ENCODE measurements at regions not wholly inside any gene's neighbourhood (a gene's known extent, or its start where the extent isn't known, plus 50 kb on each side); places are given as distances from the start of the nearest gene placed in this dataset.

GRCh38 chr7:35498416-35498815 is 196.5 kb downstream of the HERPUD2 start:
- Histone ChIP-seq H3K27ac (ENCODE audit: low read depth, low read length) (no peak overlapping the region), H3K27me3 (ENCODE audit: control insufficient read depth, insufficient read depth, low read length) (no peaks in the 10 kb centered on the region), H3K9me3 (ENCODE audit: control insufficient read depth, insufficient read depth, low read depth, low read length) (no peaks in the 10 kb centered on the region), H3K9ac (ENCODE audit: low read length) (no peak overlapping the region), H3K36me3 (ENCODE audit: control insufficient read depth, insufficient read depth, low read length) (no peaks in the 10 kb centered on the region), H3K4me1 (ENCODE audit: control insufficient read depth, insufficient read depth, low read length) (no peaks in the 10 kb centered on the region), H3K4me3 (ENCODE audit: low read depth, low read length) (no peak overlapping the region)

GRCh38 chr7:35495844-35496243 is 199.1 kb downstream of the HERPUD2 start:
- H3K9ac ChIP-seq (ENCODE audit: low read length): no peak overlapping the region
- no peak overlapping the region for H3K4me3 ChIP-seq (ENCODE audit: low read depth, low read length)
- H3K4me1 ChIP-seq (ENCODE audit: control insufficient read depth, insufficient read depth, low read length): no peaks in the 10 kb centered on the region
- H3K27me3 ChIP-seq (ENCODE audit: control insufficient read depth, insufficient read depth, low read length): no peaks in the 10 kb centered on the region
- no peaks in the 10 kb centered on the region for H3K9me3 ChIP-seq (ENCODE audit: control insufficient read depth, insufficient read depth, low read depth, low read length)
- H3K36me3 ChIP-seq (ENCODE audit: control insufficient read depth, insufficient read depth, low read length): no peaks in the 10 kb centered on the region
- H3K27ac ChIP-seq (ENCODE audit: low read depth, low read length): no peak overlapping the region

GRCh38 chr7:35495377-35495776 is 199.6 kb downstream of the HERPUD2 start:
- H3K4me3 ChIP-seq (ENCODE audit: low read depth, low read length): no peak overlapping the region
- H3K9me3 ChIP-seq (ENCODE audit: control insufficient read depth, insufficient read depth, low read depth, low read length): no peaks in the 10 kb centered on the region
- no peaks in the 10 kb centered on the region for H3K4me1 ChIP-seq (ENCODE audit: control insufficient read depth, insufficient read depth, low read length)
- no peak overlapping the region for H3K27ac ChIP-seq (ENCODE audit: low read depth, low read length)
- H3K36me3 ChIP-seq (ENCODE audit: control insufficient read depth, insufficient read depth, low read length): no peaks in the 10 kb centered on the region
- H3K9ac ChIP-seq (ENCODE audit: low read length): no peak overlapping the region
- no peaks in the 10 kb centered on the region for H3K27me3 ChIP-seq (ENCODE audit: control insufficient read depth, insufficient read depth, low read length)

- Histone ChIP-seq H3K36me3 (ENCODE audit: control insufficient read depth, insufficient read depth, low read length) (no peaks in the 10 kb centered on the region), H3K27me3 (ENCODE audit: control insufficient read depth, insufficient read depth, low read length) (no peaks in the 10 kb centered on the region), H3K4me1 (ENCODE audit: control insufficient read depth, insufficient read depth, low read length) (no peaks in the 10 kb centered on the region), H3K4me3 (ENCODE audit: low read depth, low read length) (no peak overlapping the region), H3K9me3 (ENCODE audit: control insufficient read depth, insufficient read depth, low read depth, low read length) (no peaks in the 10 kb centered on the region), H3K27ac (ENCODE audit: low read depth, low read length) (no peak overlapping the region), H3K9ac (ENCODE audit: low read length) (no peak overlapping the region)
Observed at GRCh38 chr7:35494407-35494806, 200.5 kb downstream of the HERPUD2 start.

- no peak overlapping the region for H3K27ac ChIP-seq (ENCODE audit: low read depth, low read length)
- H3K4me1 ChIP-seq (ENCODE audit: control insufficient read depth, insufficient read depth, low read length): no peaks in the 10 kb centered on the region
- H3K9me3 ChIP-seq (ENCODE audit: control insufficient read depth, insufficient read depth, low read depth, low read length): no peaks in the 10 kb centered on the region
- no peaks in the 10 kb centered on the region for H3K27me3 ChIP-seq (ENCODE audit: control insufficient read depth, insufficient read depth, low read length)
- H3K36me3 ChIP-seq (ENCODE audit: control insufficient read depth, insufficient read depth, low read length): no peaks in the 10 kb centered on the region
- no peak overlapping the region for H3K9ac ChIP-seq (ENCODE audit: low read length)
- no peak overlapping the region for H3K4me3 ChIP-seq (ENCODE audit: low read depth, low read length)
Observed at GRCh38 chr7:35492451-35493175, 202.3 kb downstream of the HERPUD2 start.

- no peak overlapping the region for H3K4me3 ChIP-seq (ENCODE audit: low read depth, low read length)
- H3K9me3 ChIP-seq (ENCODE audit: control insufficient read depth, insufficient read depth, low read depth, low read length): no peaks in the 10 kb centered on the region
- H3K9ac ChIP-seq (ENCODE audit: low read length): no peak overlapping the region
- no peaks in the 10 kb centered on the region for H3K27me3 ChIP-seq (ENCODE audit: control insufficient read depth, insufficient read depth, low read length)
- H3K36me3 ChIP-seq (ENCODE audit: control insufficient read depth, insufficient read depth, low read length): no peaks in the 10 kb centered on the region
- no peaks in the 10 kb centered on the region for H3K4me1 ChIP-seq (ENCODE audit: control insufficient read depth, insufficient read depth, low read length)
- no peak overlapping the region for H3K27ac ChIP-seq (ENCODE audit: low read depth, low read length)
Observed at GRCh38 chr7:35491233-35491632, 203.7 kb downstream of the HERPUD2 start.

- no peak overlapping the region for H3K9ac ChIP-seq (ENCODE audit: low read length)
- no peaks in the 10 kb centered on the region for H3K4me1 ChIP-seq (ENCODE audit: control insufficient read depth, insufficient read depth, low read length)
- no peaks in the 10 kb centered on the region for H3K36me3 ChIP-seq (ENCODE audit: control insufficient read depth, insufficient read depth, low read length)
- H3K9me3 ChIP-seq (ENCODE audit: control insufficient read depth, insufficient read depth, low read depth, low read length): no peaks in the 10 kb centered on the region
- H3K4me3 ChIP-seq (ENCODE audit: low read depth, low read length): no peak overlapping the region
- no peak overlapping the region for H3K27ac ChIP-seq (ENCODE audit: low read depth, low read length)
- no peaks in the 10 kb centered on the region for H3K27me3 ChIP-seq (ENCODE audit: control insufficient read depth, insufficient read depth, low read length)
Observed at GRCh38 chr7:35487841-35488240, 207.1 kb downstream of the HERPUD2 start.

GRCh38 chr7:35487402-35487801 is 207.5 kb downstream of the HERPUD2 start:
- H3K4me1 ChIP-seq (ENCODE audit: control insufficient read depth, insufficient read depth, low read length): no peaks in the 10 kb centered on the region
- no peak overlapping the region for H3K9ac ChIP-seq (ENCODE audit: low read length)
- H3K9me3 ChIP-seq (ENCODE audit: control insufficient read depth, insufficient read depth, low read depth, low read length): no peaks in the 10 kb centered on the region
- H3K27me3 ChIP-seq (ENCODE audit: control insufficient read depth, insufficient read depth, low read length): no peaks in the 10 kb centered on the region
- H3K4me3 ChIP-seq (ENCODE audit: low read depth, low read length): no peak overlapping the region
- no peak overlapping the region for H3K27ac ChIP-seq (ENCODE audit: low read depth, low read length)
- H3K36me3 ChIP-seq (ENCODE audit: control insufficient read depth, insufficient read depth, low read length): no peaks in the 10 kb centered on the region

- Histone ChIP-seq H3K4me3 (ENCODE audit: low read depth, low read length) (no peak overlapping the region), H3K4me1 (ENCODE audit: control insufficient read depth, insufficient read depth, low read length) (no peaks in the 10 kb centered on the region), H3K9ac (ENCODE audit: low read length) (no peak overlapping the region), H3K27me3 (ENCODE audit: control insufficient read depth, insufficient read depth, low read length) (no peaks in the 10 kb centered on the region), H3K36me3 (ENCODE audit: control insufficient read depth, insufficient read depth, low read length) (no peaks in the 10 kb centered on the region), H3K27ac (ENCODE audit: low read depth, low read length) (no peak overlapping the region), H3K9me3 (ENCODE audit: control insufficient read depth, insufficient read depth, low read depth, low read length) (no peaks in the 10 kb centered on the region)
Observed at GRCh38 chr7:35485436-35485835, 209.5 kb downstream of the HERPUD2 start.

- H3K4me3 ChIP-seq (ENCODE audit: low read depth, low read length): no peak overlapping the region
- no peaks in the 10 kb centered on the region for H3K36me3 ChIP-seq (ENCODE audit: control insufficient read depth, insufficient read depth, low read length)
- no peak overlapping the region for H3K9ac ChIP-seq (ENCODE audit: low read length)
- no peak overlapping the region for H3K27ac ChIP-seq (ENCODE audit: low read depth, low read length)
- no peaks in the 10 kb centered on the region for H3K4me1 ChIP-seq (ENCODE audit: control insufficient read depth, insufficient read depth, low read length)
- H3K9me3 ChIP-seq (ENCODE audit: control insufficient read depth, insufficient read depth, low read depth, low read length): no peaks in the 10 kb centered on the region
- no peaks in the 10 kb centered on the region for H3K27me3 ChIP-seq (ENCODE audit: control insufficient read depth, insufficient read depth, low read length)
Observed at GRCh38 chr7:35483568-35483967, 211.4 kb downstream of the HERPUD2 start.

GRCh38 chr7:35482231-35482630 is 212.7 kb downstream of the HERPUD2 start:
- Histone ChIP-seq H3K9me3 (ENCODE audit: control insufficient read depth, insufficient read depth, low read depth, low read length) (no peaks in the 10 kb centered on the region), H3K27me3 (ENCODE audit: control insufficient read depth, insufficient read depth, low read length) (no peaks in the 10 kb centered on the region)

More at GRCh38 chr7:35482231-35482630, 212.7 kb downstream of the HERPUD2 start:
- Histone ChIP-seq H3K9ac (ENCODE audit: low read length) (no peak overlapping the region), H3K27ac (ENCODE audit: low read depth, low read length) (no peak overlapping the region), H3K4me1 (ENCODE audit: control insufficient read depth, insufficient read depth, low read length) (no peaks in the 10 kb centered on the region), H3K4me3 (ENCODE audit: low read depth, low read length) (no peak overlapping the region), H3K36me3 (ENCODE audit: control insufficient read depth, insufficient read depth, low read length) (no peaks in the 10 kb centered on the region)

Measured in HUES6 (cell line).